GM12878 (cell line): ENCODE measurements at regions not wholly inside any gene's neighbourhood (a gene's known extent, or its start where the extent isn't known, plus 50 kb on each side); places are given as distances from the start of the nearest gene placed in this dataset.

ENCODE experiments used
- CHD1 ChIP-seq: IDR thresholded peaks from 2 replicates; pipeline ENCODE4 v1.6.1; 2012; ENCODE audit warnings: low read depth, low read length, improper control_type of control experiment
- E2F8 ChIP-seq: fragments of 450-650 bp; IDR thresholded peaks from 2 replicates; pipeline ENCODE4 v1.6.1; 2018; ENCODE audit warnings: mild to moderate bottlenecking, low read depth, moderate library complexity; ENCODE audit not compliant: partially characterized antibody
- ETV6 ChIP-seq, 2 experiments: fragments of 450-650 bp in 1 of 2; IDR thresholded peaks in 1 of 2; conservative IDR thresholded peaks in 1 of 2; 2 replicates each; pipeline ENCODE4 v1.6.1; 2014; ENCODE audit warnings: antibody characterized with exemption in 1 of 2, borderline replicate concordance in 1 of 2, low read depth in 1 of 2, mild to moderate bottlenecking in 1 of 2, moderate library complexity in 1 of 2
- MEF2B ChIP-seq: fragments of 450-650 bp; IDR thresholded peaks from 2 replicates; pipeline ENCODE4 v1.6.1; 2018; ENCODE audit warnings: mild to moderate bottlenecking, moderate library complexity; ENCODE audit not compliant: partially characterized antibody, poor library complexity, severe bottlenecking
- MLLT1 ChIP-seq: fragments of 450-650 bp; IDR thresholded peaks from 2 replicates; pipeline ENCODE4 v1.6.1; 2016; ENCODE audit warnings: mild to moderate bottlenecking
- MYB ChIP-seq: fragments of 150-350 bp; IDR thresholded peaks from 2 replicates; pipeline ENCODE4 v1.6.1; 2014; ENCODE audit warnings: mild to moderate bottlenecking, low read depth, low read length, borderline replicate concordance
- NFYB ChIP-seq: IDR thresholded peaks from 2 replicates; pipeline ENCODE4 v1.6.1; 2011; ENCODE audit warnings: low read depth, mild to moderate bottlenecking, low read length, improper control_type of control experiment, moderate library complexity; ENCODE audit not compliant: insufficient read depth
- POLR2A ChIP-seq: IDR thresholded peaks from 2 replicates; pipeline ENCODE4 v1.6.1; 2011; ENCODE audit warnings: low read depth, mild to moderate bottlenecking, low read length
- RB1 ChIP-seq: fragments of 450-650 bp; formaldehyde crosslinking; IDR thresholded peaks from 2 replicates; pipeline ENCODE4 v1.6.1; 2017; ENCODE audit warnings: mild to moderate bottlenecking, borderline replicate concordance
- RELB ChIP-seq: fragments of 450-650 bp; IDR thresholded peaks from 2 replicates; pipeline ENCODE4 v1.6.1; 2017; ENCODE audit warnings: low read depth, mild to moderate bottlenecking, moderate library complexity
- RFX5 ChIP-seq: IDR thresholded peaks from 2 replicates; pipeline ENCODE4 v1.6.1; 2011; ENCODE audit warnings: low read depth, low read length, improper control_type of control experiment
- SIN3A ChIP-seq: IDR thresholded peaks from 2 replicates; pipeline ENCODE4 v1.6.1; 2012; ENCODE audit warnings: low read depth, low read length, improper control_type of control experiment
- ZNF24 ChIP-seq: fragments of 450-650 bp; IDR thresholded peaks from 2 replicates; pipeline ENCODE4 v1.6.1; 2017; ENCODE audit warnings: antibody characterized with exemption, mild to moderate bottlenecking
- ZNF274 ChIP-seq: IDR thresholded peaks from one replicate; pipeline ENCODE4 v1.8.0; 2011; ENCODE audit not compliant: insufficient read length, insufficient read depth
- ZNF592 ChIP-seq: fragments of 450-650 bp; IDR thresholded peaks from 2 replicates; pipeline ENCODE4 v1.6.1; 2017; ENCODE audit warnings: mild to moderate bottlenecking, moderate library complexity
- ZNF687 ChIP-seq: fragments of 450-650 bp; IDR thresholded peaks from 2 replicates; pipeline ENCODE4 v1.6.1; 2017; ENCODE audit warnings: mild to moderate bottlenecking, moderate library complexity

GRCh38 chr4:128675083-128675482, 134.4 kb upstream of the JADE1 start (continued):
- TF ChIP-seq ETV6 (conservative IDR thresholded peaks at IDR 0.05 in 1 of 2, IDR thresholded peaks at IDR 0.05 in 1 of 2; ENCODE audit: borderline replicate concordance in 1 of 2, low read depth in 1 of 2) (no peak), MEF2B (peak; percentile 90), ZNF274 (no peak), NFYB (no peak), ZNF24 (no peak), CHD1 (no peak), SIN3A (no peak), MLLT1 (no peak), RB1 (no peak), RFX5 (no peak), ZNF592 (no peak), MYB (no peak), E2F8 (no peak), ZNF687 (peak; percentile 36), POLR2A (no peak), RELB (peak; percentile 82)
